Sigmoid colon (tissue), 4 donors: ENCODE measurements at regions not wholly inside any gene's neighbourhood (a gene's known extent, or its start where the extent isn't known, plus 50 kb on each side); places are given as distances from the start of the nearest gene placed in this dataset.

ENCODE experiments used
- CTCF ChIP-seq, 4 experiments: fragments of 450-650 bp in 3 of 4; fragments of 200-600 bp in 1 of 4; IDR thresholded peaks; one replicate each; pipeline ENCODE4 v1.5.1; 2016 to 2019; ENCODE audit warnings: antibody characterized with exemption in 4 of 4, mild to moderate bottlenecking in 3 of 4, moderate library complexity in 2 of 4
- EP300 ChIP-seq, 4 donors: sonication (generic); formaldehyde crosslinking; IDR thresholded peaks; one replicate each; pipeline ENCODE4 v1.6.1; 2017; ENCODE audit warnings: antibody characterized with exemption in 4 of 4
- POLR2A ChIP-seq, 2 donors: fragments of 450-650 bp; IDR thresholded peaks; one replicate each; pipeline ENCODE4 v1.6.1; 2016; ENCODE audit warnings: antibody characterized with exemption in 2 of 2, mild to moderate bottlenecking in 2 of 2, moderate library complexity in 2 of 2
- POLR2AphosphoS5 ChIP-seq, 4 donors: sonication (generic); formaldehyde crosslinking; IDR thresholded peaks; one replicate each; pipeline ENCODE4 v1.6.1; 2017; ENCODE audit warnings: antibody characterized with exemption in 4 of 4

- TF ChIP-seq CTCF (IDR thresholded peaks at IDR 0.05) (no peak), POLR2AphosphoS5 (IDR thresholded peaks at IDR 0.05) (no peak), POLR2A (IDR thresholded peaks at IDR 0.05) (no peak), EP300 (IDR thresholded peaks at IDR 0.05) (no peak)
Measured at GRCh38 chr2:122993592-122993991, 1031.5 kb upstream of the CNTNAP5 start.
